Caco-2 (cell line): ENCODE measurements at regions not wholly inside any gene's neighbourhood (a gene's known extent, or its start where the extent isn't known, plus 50 kb on each side); places are given as distances from the start of the nearest gene placed in this dataset.
"Not testable (repeated sequence)": the region's sequence is repeated elsewhere in the genome, so short reads cannot be mapped to it uniquely, and the experiment has no call there.

Experiments
- BruUV-seq: library from RNA; stranded (reverse); fragments of 400-500 nt; replicated peaks from 2 replicates; lab custom pipeline; 2021; lab: Mats Ljungman, UMichigan
- CTCF ChIA-PET: fragments of 300-600 bp; sonication (Branson Sonifier 250); formaldehyde crosslinking; loops from one replicate; lab custom pipeline; 2022; ENCODE audit warnings: antibody characterized with exemption; lab: Charles Lee
- POLR2A ChIA-PET: fragments of 300-600 bp; sonication (Branson Sonifier 250); formaldehyde crosslinking; loops from one replicate; lab custom pipeline; 2022; ENCODE audit warnings: antibody characterized with exemption; lab: Charles Lee
- DNase-seq, 2 experiments: peaks; one replicate each; pipeline versions ENCODE4 v3.0.0 to v3.0.0-alpha.2; 2020 to 2022
- H3K27me3 ChIP-seq: replicated peaks from 2 replicates; pipeline ENCODE4 v1.6.0; 2011; ENCODE audit warnings: low read length; ENCODE audit not compliant: control insufficient read depth, insufficient read depth
- H3K36me3 ChIP-seq: 2 replicates; pipeline ENCODE4 v1.5.1; 2011; ENCODE audit warnings: low read length; ENCODE audit not compliant: control insufficient read depth, insufficient read depth
- H3K4me1 ChIP-seq: fragments of 250-450 bp; sonication (Bioruptor Pico); 2 replicates; pipeline ENCODE4 v1.5.1; 2020; ENCODE audit warnings: mild to moderate bottlenecking
- H3K4me3 ChIP-seq: 2 replicates; pipeline ENCODE4 v1.5.1; 2011; ENCODE audit warnings: low read depth, mild to moderate bottlenecking, control low read depth, low read length
- H3K9me3 ChIP-seq: fragments of 250-450 bp; sonication (Bioruptor Pico); 2 replicates; pipeline ENCODE4 v1.5.1; 2020; ENCODE audit warnings: mild to moderate bottlenecking, moderate library complexity
- H3K27ac Mint-ChIP-seq: one replicate; pipeline ENCODE4 v1.8.0; 2022; ENCODE audit warnings: mixed read lengths; ENCODE audit not compliant: unreplicated experiment
- H3K27me3 Mint-ChIP-seq: one replicate; pipeline ENCODE4 v1.8.0; 2022; ENCODE audit warnings: mixed read lengths; ENCODE audit not compliant: insufficient read depth, unreplicated experiment
- H3K36me3 Mint-ChIP-seq: one replicate; pipeline ENCODE4 v1.8.0; 2022; ENCODE audit warnings: mild to moderate bottlenecking, mixed read lengths; ENCODE audit not compliant: insufficient read depth, unreplicated experiment
- H3K4me1 Mint-ChIP-seq: one replicate; pipeline ENCODE4 v1.8.0; 2022; ENCODE audit warnings: low read depth, mixed read lengths; ENCODE audit not compliant: unreplicated experiment
- H3K4me3 Mint-ChIP-seq: one replicate; pipeline ENCODE4 v1.8.0; 2022; ENCODE audit warnings: mild to moderate bottlenecking, moderate library complexity, mixed read lengths; ENCODE audit not compliant: unreplicated experiment
- H3K9me3 Mint-ChIP-seq: one replicate; pipeline ENCODE4 v1.8.0; 2022; ENCODE audit warnings: mixed read lengths; ENCODE audit not compliant: unreplicated experiment
- CTCF ChIP-seq, 2 experiments: fragments of 200-600 bp in 1 of 2; IDR thresholded peaks; 1 replicate in 1 of 2; 2 replicates in 1 of 2; pipeline versions ENCODE4 v1.5.1 to v1.8.0; 2011 to 2022; ENCODE audit warnings: antibody characterized with exemption in 1 of 2, control low read depth in 1 of 2, inconsistent platforms in 1 of 2, low read depth in 1 of 2, low read length in 1 of 2, mild to moderate bottlenecking in 1 of 2, moderate library complexity in 1 of 2; ENCODE audit not compliant: insufficient read depth in 1 of 2, severe bottlenecking in 1 of 2, unreplicated experiment in 1 of 2
- intact Hi-C: fragments of 100-400 bp; cut with micrococcal nuclease; formaldehyde crosslinking; loops from one replicate; pipeline ENCODE4 v1.10.0; 2022; ENCODE audit not compliant: unreplicated experiment

DNA sequence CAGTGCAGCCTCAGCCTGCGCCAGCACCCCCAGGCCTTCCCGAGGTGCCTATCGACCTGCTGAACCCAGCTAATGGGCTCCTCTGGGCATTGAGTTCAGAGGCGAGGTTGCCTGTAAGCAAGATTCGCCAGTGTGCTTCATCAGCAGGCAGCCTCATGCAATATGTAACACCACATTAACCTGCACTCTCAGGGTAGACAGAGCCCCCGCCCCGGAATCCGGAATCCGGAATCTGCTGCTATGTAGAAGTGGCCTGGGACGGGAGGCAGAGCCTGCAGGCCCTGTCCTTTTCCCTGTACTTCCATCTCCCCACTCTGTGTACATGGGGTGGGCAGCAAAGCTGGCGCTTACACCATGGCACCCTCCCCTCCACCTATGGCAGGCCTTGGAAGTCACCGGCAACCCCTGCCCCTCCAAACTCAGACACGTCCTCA lies 83.9 kb upstream of the RET start:
- Mint-ChIP-seq H3K4me3 (no peak overlapping the region), H3K27me3 (peaks cover 14% of the 10 kb centered on the region), H3K4me1 (no peaks in the 10 kb centered on the region), H3K9me3 (no peaks in the 10 kb centered on the region), H3K27ac (no peak overlapping the region), H3K36me3 (no peaks in the 10 kb centered on the region)
- no peaks in the 10 kb centered on the region for H3K9me3 ChIP-seq
- CTCF ChIA-PET = no interaction called here
- no peak for TF ChIP-seq CTCF (IDR thresholded peaks at IDR 0.05; ENCODE audit: insufficient read depth in 1 of 2, low read depth in 1 of 2, low read length in 1 of 2, severe bottlenecking in 1 of 2, unreplicated experiment in 1 of 2)
- BruUV-seq = no TSS peak
- H3K27me3 ChIP-seq = 0 out of 2 replicates have a peak, but pooled peaks cover 1% of the 10 kb centered on the region
- intact Hi-C loops = no loop called here
- no peak overlapping the region for H3K4me3 ChIP-seq
- no peak for DNase-seq
- no peaks in the 10 kb centered on the region for H3K36me3 ChIP-seq
- POLR2A ChIA-PET = no interaction called here
- no peaks in the 10 kb centered on the region for H3K4me1 ChIP-seq

- H3K4me1 ChIP-seq, H3K27ac Mint-ChIP-seq, BruUV-seq, H3K36me3 ChIP-seq, intact Hi-C loops, H3K4me3 Mint-ChIP-seq, H3K4me1 Mint-ChIP-seq, DNase-seq, POLR2A ChIA-PET, H3K4me3 ChIP-seq, CTCF ChIA-PET, H3K9me3 Mint-ChIP-seq, H3K27me3 ChIP-seq, H3K9me3 ChIP-seq, H3K36me3 Mint-ChIP-seq: not testable (repeated sequence)
- peaks cover 10% of the 10 kb centered on the region for H3K27me3 Mint-ChIP-seq
Measured at GRCh38 chr10:42994909-42995308, 82.0 kb upstream of the RET start.

DNA sequence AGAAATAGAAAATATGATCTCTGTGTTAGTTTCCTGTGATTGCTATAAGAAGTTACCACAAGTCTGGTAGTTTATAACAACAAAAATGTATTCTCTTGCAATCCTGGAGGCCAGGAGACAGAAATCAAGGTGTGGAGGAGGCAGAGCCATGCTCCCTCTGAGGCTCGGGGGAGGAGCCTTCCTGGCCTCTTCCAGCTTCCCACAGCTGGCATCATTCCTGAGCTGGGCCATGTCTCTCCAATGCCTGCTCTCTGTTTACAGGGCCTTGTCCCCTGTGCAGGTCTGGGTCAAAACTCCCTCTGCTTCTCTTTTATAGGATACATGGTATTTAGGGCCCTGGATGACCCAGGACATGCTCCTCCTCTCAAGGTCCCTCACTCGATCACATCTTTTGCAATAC lies 81.3 kb upstream of the RET start:
- intact Hi-C loops = no loop called here
- H3K9me3 Mint-ChIP-seq = no peaks in the 10 kb centered on the region

More for the DNA sequence above, 81.3 kb upstream of the RET start:
- BruUV-seq = no TSS peak
- no peak for DNase-seq
- H3K27me3 ChIP-seq = 0 out of 2 replicates have a peak, but pooled peaks cover 1% of the 10 kb centered on the region
- no peak for TF ChIP-seq CTCF (IDR thresholded peaks at IDR 0.05; ENCODE audit: insufficient read depth in 1 of 2, low read depth in 1 of 2, low read length in 1 of 2, severe bottlenecking in 1 of 2, unreplicated experiment in 1 of 2)
- H3K4me1 Mint-ChIP-seq = no peaks in the 10 kb centered on the region
- no peak overlapping the region for H3K27ac Mint-ChIP-seq
- no peak overlapping the region for H3K4me3 Mint-ChIP-seq
- H3K36me3 ChIP-seq = no peaks in the 10 kb centered on the region
- peaks cover 10% of the 10 kb centered on the region for H3K27me3 Mint-ChIP-seq
- POLR2A ChIA-PET = no interaction called here
- H3K9me3 ChIP-seq = no peaks in the 10 kb centered on the region
- CTCF ChIA-PET = no interaction called here
- H3K36me3 Mint-ChIP-seq = no peaks in the 10 kb centered on the region
- no peak overlapping the region for H3K4me3 ChIP-seq
- H3K4me1 ChIP-seq = no peaks in the 10 kb centered on the region
